ENCODE measurements at regions not wholly inside any gene's neighbourhood (a gene's known extent, or its start where the extent isn't known, plus 50 kb on each side); places are given as distances from the start of the nearest gene placed in this dataset.

GRCh38 chr16:64292161-64292560 is 829.7 kb downstream of the CDH11 start:
- TF ChIP-seq CTCF (IDR thresholded peaks at IDR 0.05) (no peak), POLR2A (IDR thresholded peaks at IDR 0.05) (no peak), EP300 (IDR thresholded peaks at IDR 0.05) (no peak)
